SW480 (cell line): ENCODE measurements at regions not wholly inside any gene's neighbourhood (a gene's known extent, or its start where the extent isn't known, plus 50 kb on each side); places are given as distances from the start of the nearest gene placed in this dataset.
A peak's percentile ranks its signal among the peaks of the same experiment; 100 is the strongest.
"Not testable (repeated sequence)": the region's sequence is repeated elsewhere in the genome, so short reads cannot be mapped to it uniquely, and the experiment has no call there.

ENCODE experiments used
- DNase-seq: peaks from one replicate; pipeline ENCODE4 v3.0.0-alpha.2; 2016; ENCODE audit warnings: low spot score

GRCh38 chr10:52479567-52479966, 165.5 kb downstream of the DKK1 start:
- DNase-seq, result no peak

GRCh38 chr10:52481986-52482555, 168.0 kb downstream of the DKK1 start:
- DNase-seq, result no peak

- DNase-seq, result no peak
Measured at GRCh38 chr10:52483587-52483986, 169.5 kb downstream of the DKK1 start.

GRCh38 chr10:52484206-52485065, 170.4 kb downstream of the DKK1 start:
- no peak for DNase-seq

- DNase-seq, result no peak
Measured at GRCh38 chr10:52485462-52485861, 171.4 kb downstream of the DKK1 start.

GRCh38 chr10:52486840-52487611, 172.9 kb downstream of the DKK1 start:
- DNase-seq, result peak; percentile 23

GRCh38 chr10:52488606-52489485, 174.8 kb downstream of the DKK1 start:
- peak; percentile 13 for DNase-seq

GRCh38 chr10:52491246-52491995, 177.3 kb downstream of the DKK1 start:
- no peak for DNase-seq

GRCh38 chr10:52499281-52499680, 185.2 kb downstream of the DKK1 start:
- DNase-seq, result no peak

GRCh38 chr10:52500476-52500875, 186.4 kb downstream of the DKK1 start:
- DNase-seq, result no peak

GRCh38 chr10:52502237-52502636, 188.2 kb downstream of the DKK1 start:
- no peak for DNase-seq

- not testable (repeated sequence) for DNase-seq
Measured at GRCh38 chr10:52505341-52505740, 191.3 kb downstream of the DKK1 start.

GRCh38 chr10:52514481-52514880, 200.4 kb downstream of the DKK1 start:
- DNase-seq, result no peak

- no peak for DNase-seq
Measured at GRCh38 chr10:52517012-52517411, 202.9 kb downstream of the DKK1 start.

- DNase-seq, result no peak
Measured at GRCh38 chr10:52523696-52524095, 209.6 kb downstream of the DKK1 start.

GRCh38 chr10:52525761-52526160, 211.7 kb downstream of the DKK1 start:
- no peak for DNase-seq

- no peak for DNase-seq
Measured at GRCh38 chr10:52526251-52526823, 212.3 kb downstream of the DKK1 start.

- no peak for DNase-seq
Measured at GRCh38 chr10:52532650-52533290, 218.7 kb downstream of the DKK1 start.

GRCh38 chr10:52533986-52534385, 219.9 kb downstream of the DKK1 start:
- no peak for DNase-seq

- DNase-seq, result no peak
Measured at GRCh38 chr10:52539463-52539862, 225.4 kb downstream of the DKK1 start.
